ENCODE measurements at regions not wholly inside any gene's neighbourhood (a gene's known extent, or its start where the extent isn't known, plus 50 kb on each side); places are given as distances from the start of the nearest gene placed in this dataset.
"Not testable (repeated sequence)": the region's sequence is repeated elsewhere in the genome, so short reads cannot be mapped to it uniquely, and the experiment has no call there.

DNA sequence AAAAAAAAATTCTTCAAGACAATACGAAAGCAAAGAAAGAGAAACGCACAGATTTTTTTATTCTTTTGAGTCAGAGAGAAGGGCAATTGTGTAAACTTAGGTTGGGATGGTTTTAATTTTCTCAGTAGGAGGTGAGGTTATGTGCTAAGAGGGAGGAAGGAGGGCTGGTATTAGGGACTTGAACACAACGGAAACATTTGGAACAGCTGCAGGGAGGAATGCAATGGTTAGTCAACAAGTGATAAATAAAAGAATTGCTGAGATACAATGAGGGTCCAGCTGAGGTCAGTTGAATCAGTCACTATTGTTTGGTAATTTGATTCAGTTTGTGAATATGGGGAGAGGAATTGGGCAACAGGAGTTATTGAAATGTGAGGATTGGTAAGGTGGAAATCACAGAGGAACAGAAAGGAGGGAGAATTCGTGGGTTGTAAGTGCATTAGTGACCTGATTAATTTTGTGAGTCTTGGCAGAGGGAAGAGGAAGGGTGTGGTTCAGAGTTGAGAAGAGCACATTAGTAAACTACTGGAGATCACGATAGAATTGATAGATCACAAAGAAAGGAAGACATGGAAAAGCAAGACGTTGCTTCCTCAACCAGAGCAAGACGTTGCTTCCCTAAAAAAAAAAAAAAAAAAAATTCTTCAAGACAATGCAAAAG lies 499.5 kb upstream of the SPRY2 start:
- peak; percentile 74 for DNase-seq

DNA sequence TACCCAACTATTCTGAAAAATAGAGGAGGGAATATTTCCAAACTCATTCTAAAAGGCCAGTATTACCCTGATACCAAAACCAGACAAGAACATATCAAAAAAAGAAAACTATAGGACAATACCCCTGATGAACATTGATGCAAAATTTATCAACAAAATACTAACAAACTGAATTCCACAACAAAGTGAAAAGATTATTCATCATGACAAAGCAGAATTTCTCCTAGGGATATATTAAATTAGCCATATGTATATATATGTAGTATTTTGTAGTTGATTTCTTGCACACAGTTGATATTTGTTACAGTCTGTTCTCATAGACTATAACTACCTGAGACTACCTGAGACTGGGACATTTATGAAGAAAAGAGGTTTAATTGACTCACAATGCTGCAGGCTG lies 495.0 kb upstream of the SPRY2 start:
- DNase-seq: no peak

DNA sequence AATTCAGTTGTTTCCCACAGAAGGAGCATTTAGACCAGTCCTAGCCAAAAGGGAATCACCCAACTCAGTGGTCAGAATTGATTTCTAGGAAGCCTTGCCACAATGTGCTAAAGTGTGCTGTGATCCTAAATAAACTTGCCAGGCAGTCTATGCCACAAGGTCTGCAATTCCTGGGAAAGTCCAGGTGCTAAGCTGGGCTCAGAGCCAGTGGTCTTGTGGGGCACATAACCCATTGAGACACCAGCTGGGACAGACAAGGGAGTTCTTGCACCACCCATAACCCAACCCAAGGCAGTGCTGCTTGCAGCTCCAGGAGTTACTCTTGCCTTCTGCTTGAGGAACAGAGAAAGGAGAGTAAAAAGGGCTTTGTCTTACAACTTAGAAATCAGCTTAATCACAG lies 489.5 kb upstream of the SPRY2 start:
- no peak for DNase-seq

DNA sequence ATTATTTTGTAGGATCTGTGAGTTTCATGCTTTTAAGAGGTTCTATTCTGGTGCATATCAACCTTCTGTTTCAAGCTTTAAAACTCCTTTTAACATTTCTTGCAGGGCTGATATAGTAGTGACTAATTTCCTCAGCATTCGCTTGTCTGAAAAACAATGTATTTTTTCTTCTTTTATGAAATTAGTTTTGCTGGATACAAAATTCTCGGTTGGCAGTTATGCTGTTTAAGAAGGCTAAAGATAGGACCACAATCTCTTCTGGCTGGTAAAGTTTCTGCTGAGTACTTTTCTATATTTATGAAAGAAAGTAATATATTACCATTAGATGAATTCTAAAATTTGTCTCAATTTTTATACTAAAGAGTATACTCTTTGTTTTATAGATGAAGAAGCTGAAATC lies 487.8 kb upstream of the SPRY2 start:
- DNase-seq: no peak

DNA sequence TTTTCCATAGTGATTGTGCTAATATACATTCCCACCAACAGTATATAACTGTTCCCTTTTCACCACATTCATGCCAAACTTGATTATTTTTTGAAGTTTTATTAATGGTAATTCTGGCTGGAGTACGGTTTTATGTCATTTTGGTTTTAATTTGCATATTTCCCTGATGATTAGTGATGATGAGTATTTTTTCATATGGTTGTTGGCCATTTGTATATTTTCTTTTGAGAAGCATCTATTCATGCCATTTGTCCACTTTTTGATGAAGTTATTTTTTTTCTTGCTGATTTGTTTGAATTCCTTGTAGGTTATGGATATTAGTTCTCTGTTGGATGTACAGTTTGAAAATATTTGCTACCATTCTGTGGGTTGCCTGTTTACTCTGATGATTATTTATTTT lies 484.4 kb upstream of the SPRY2 start:
- no peak for DNase-seq

DNA sequence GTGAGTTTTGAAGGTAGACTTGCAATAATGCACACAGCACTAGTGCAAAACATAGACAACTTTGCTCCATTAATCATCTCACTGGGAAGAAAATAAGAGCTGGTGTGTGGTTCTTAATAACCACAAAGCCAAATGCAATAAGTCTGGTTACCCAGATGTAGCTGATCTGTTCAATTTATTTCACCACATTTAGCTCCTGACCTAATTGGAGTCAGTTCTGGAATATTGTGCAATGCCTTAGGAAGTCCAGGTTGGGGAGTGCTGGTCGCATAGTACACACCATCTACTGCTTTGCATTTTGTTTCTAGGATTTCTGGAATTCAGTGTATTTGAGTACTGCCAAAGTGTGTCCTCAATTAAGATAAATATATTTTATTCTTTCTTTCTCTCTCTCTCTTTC lies 483.3 kb upstream of the SPRY2 start:
- DNase-seq: no peak

DNA sequence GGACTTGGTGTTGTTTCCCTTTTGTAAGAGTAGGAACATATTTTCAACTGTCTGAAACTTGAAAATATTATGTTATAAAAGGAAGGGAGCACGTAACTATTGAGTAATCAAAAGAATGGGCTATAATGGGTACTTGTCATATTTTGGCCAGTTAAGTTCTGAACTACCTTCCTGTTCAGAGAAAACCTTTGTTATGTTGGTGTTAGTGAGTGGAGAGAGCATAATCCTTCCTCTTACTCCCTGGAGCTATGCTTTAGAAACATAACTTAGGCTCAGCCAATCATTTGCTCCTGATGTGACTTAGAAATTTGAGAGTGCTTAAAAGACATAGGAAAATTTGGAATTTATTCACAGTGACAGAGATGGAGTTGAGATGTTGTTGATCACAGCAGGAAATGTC lies 482.5 kb upstream of the SPRY2 start:
- no peak for DNase-seq

DNA sequence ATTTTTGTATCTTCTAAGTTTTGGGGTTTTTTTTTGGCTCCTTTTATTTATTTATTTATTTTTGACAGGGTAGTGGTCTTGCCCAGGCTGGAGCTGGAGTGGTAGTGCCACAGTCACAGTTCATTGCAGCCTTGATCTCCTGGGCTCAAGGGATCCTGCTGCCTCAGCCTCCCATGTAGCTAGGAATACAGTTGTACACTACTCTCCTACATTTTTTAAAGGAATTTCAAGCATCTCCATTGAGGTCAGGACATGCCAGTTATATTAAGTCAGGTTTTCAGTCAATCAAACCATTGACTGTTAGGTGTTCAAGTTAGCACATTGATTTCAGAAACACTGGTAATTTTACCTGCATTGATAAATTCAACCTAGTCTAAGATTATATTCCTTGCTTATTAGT lies 480.5 kb upstream of the SPRY2 start:
- no peak for DNase-seq

DNA sequence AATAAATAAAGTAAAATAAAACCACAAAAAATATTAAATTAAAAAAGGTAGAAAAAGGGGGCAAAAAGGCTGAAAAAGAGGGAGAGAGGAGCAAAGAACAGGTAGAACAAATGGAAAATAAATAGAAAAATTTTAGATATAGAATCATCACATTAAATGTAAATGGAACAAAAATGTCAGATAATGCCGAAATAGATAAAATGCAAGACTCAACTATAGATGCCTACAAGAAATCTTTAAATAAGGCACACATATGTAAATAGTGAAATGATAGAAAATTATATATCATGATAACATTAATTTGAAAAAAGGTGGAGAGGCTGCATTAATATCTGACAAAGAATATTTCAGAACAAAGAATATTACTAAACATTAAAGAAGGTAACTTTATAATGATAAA lies 477.1 kb upstream of the SPRY2 start:
- no peak for DNase-seq

DNA sequence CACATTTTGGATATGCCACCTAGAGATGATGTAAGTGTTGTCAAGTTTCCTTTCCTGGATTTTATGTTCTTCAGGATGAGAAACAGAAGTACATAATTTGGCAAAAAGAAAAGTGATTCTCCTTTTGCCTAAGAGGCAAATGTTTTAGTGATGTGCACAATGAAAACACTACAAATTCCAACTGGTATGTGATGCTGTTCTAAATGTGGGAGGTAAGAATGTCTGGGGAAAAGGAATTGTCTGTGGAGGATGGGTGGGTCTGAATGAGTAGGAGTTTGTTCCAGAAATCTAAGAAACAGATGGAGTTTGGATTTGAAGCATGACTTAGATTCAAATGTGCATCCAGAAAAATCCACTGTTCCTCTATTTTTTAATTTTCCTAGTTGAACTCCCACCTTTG lies 473.6 kb upstream of the SPRY2 start:
- DNase-seq: peak; percentile 24

DNA sequence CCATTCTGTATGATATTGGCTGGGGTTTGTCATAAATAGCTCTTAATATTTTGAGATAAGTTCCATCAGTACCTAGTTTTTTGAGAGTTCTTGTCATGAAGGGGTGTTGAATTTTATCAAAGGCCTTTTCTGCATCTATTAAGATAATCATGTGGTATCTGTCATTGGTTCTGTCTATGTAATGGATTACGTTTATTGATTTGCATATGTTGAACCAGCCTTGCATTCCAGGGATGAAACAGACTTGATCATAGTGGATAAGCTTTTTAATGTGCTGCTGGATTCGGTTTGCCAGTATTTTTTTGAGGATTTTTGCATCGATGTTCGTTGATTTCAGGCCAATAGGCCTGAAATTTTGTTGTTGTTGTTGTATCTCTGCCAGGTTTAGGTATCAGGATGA lies 469.4 kb upstream of the SPRY2 start:
- DNase-seq: not testable (repeated sequence)

DNA sequence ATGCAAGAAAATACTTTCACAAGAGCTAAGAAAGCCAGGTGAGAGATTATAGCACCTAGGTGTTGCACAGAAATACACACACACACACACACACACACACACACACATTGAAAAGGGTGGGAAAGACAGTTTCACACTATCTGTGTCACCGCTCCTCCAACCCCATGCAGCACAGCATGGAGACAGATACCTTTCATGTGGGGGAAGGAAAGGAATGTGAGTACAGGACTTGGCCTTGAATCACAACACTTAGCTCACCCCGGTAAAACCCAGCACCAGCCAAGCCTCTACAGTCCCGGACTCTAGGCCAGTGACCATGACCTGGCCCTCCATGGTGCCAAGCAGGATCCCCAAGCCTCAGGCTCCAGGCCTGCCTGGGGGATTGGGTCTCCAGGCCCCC lies 462.0 kb upstream of the SPRY2 start:
- DNase-seq: no peak

DNA sequence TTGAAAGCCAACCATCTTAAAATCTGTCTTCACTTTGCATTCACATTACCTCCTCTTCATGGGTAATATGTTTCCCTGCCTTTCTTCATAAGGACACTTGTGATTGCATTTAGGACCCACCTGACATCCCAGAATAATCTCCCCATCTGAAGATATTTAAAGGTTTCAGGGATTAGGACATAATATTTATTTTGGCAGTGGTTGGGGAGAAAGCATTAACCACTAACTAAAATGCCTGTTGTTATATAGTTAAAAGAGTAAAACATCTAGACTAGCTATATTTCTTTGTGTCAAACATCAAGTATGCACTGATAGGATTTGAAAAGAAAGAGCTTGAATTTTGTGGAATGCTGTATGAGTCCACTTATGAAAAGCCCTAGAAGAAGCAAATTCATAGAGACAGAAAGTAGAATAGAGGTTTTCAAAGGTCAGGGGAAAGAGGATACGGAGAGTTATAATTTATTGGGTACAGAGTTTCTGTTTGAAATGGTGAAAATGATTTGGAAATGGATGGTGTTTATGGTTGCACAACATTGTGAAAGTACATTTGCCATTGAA lies 457.7 kb upstream of the SPRY2 start:
- DNase-seq: no peak

DNA sequence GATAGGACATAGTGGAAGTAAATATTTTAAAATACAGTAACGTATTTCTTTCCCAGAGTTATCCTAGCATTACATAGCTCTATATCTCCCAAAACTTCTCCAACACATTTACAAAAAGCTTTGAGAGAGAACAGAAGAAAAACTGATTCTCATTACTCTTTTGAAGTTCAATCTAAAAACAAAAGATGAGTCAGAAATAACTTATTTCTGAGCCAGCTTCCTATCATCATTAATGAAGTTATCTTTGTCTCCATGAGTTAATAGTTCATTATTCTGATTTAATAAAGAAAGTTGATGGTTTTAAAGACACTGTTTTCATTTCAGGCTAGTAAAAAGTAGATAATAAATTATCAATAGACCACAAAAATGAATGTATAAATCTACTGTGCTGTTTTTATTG lies 446.7 kb upstream of the SPRY2 start:
- DNase-seq: no peak

DNA sequence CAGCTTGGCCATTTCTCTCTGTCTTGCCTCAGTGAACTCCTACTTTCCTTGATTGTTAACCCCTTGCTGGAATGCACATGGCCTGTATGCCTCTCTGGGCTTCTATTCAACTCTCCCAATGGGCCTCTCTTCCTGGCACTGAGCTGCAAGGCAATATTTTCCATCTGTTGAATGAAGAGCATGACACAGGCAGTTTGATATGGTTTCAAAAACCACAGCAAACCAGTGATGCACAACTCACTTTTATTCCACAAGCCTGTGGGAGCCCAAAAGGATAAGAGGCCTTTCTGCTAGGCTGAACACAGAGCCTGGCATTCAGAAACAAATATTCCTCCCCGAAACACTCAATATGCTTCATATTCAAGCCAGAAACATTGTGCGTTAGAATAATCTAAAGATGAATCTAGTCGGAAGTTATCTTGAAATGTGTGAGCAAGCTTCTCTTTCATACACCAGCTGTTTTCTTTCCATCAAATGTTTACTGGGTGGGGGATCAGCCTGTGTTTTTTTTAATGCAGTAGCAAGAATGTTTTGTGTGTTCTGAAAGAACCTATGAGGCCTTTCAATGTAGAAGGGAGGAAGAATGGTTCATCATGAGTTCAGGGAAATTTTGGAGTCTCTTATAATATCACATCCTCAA lies 443.1 kb upstream of the SPRY2 start:
- peak; percentile 38 for DNase-seq

DNA sequence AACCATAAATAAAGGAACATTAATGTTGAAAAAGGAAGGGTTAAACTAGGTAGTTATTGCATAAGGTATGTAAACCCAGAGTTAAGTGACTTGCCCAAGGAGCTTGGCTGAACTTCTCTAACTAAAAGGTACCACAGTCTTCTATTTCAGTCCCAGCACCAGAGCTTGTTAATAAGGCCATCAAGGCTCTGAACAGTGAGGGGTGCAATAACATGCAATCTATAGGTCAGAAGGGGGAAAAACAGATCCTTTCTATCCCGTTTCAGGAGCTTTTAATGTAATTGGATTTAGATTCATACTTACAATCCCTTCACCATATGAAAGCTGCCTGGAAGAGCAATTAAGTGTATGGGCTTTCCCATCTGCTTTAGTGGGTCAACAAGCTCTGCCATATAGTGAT lies 441.5 kb upstream of the SPRY2 start:
- no peak for DNase-seq

DNA sequence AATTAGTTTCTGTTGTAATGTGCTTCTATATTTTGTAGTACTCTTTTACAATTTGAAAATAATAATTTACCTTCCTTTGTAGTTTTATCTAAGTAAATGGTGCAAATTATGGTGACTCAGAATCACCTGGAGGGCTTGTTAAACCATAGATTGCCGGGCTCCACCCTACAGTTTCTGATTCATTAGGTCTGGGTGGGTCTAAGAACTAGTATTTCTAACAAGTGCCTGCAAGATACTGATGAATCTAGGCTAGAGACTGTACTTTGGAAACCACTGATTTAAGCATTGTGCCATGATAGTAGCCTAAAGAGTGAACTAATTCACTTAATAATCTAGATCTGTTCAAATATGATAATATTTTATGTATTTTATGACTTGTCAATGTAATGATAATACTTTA lies 437.4 kb upstream of the SPRY2 start:
- no peak for DNase-seq

DNA sequence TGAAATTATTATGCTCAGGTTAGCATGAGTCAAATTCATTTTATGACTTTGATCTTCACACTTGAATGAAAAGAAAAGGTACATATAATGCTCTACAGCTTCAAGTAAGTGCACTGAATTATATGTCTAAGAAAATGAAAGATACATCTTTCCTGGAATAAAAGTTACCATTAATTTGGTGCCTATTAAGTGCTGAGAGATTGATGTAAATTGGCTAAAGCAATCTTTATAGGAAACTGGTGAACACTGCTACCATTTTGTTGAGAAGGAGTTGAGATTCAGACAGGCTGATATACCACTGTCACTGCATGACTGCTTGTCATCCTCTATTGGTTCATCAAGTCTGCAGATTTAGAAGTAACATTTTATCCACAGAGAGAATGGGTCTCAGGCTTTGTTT lies 416.8 kb upstream of the SPRY2 start:
- no peak for DNase-seq

DNA sequence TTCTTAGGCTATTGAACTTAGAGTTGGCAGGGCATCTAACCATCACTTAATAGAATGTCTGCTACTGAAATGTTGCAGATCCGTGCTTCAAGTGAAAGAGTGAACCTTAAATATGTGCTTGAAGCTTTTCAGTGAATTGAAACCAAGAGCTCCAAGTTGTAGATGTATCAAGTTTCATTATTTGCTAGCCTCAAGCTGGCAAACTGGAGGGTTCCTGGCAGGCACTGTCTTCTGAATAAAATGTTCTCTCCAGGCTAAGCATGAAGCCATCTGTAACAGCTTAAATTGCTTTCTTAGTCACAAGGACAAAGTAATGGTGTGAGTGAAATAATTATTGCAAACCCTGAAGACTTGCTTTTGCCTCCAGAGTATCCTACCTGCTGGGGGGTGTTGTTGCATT lies 415.0 kb upstream of the SPRY2 start:
- peak; percentile 65 for DNase-seq

DNA sequence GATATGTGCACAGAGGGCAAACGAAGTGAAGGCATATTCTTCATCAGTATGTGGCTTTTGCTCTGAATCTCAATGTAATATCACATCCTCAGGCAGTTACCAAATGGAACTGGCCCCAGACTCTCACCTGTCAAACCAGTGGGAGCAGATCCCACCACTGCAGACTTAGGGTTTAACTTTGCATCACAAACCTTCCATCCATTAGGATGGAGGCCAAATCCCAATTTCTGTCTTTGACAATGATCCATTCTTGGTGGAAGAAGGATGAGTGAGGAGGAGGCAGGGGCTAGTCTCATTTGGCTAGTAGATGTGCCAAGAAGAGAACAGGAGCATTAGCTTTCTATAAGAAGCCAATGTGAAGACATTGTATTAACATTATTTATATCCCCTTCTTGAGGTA lies 413.5 kb upstream of the SPRY2 start:
- peak; percentile 32 for DNase-seq

DNA sequence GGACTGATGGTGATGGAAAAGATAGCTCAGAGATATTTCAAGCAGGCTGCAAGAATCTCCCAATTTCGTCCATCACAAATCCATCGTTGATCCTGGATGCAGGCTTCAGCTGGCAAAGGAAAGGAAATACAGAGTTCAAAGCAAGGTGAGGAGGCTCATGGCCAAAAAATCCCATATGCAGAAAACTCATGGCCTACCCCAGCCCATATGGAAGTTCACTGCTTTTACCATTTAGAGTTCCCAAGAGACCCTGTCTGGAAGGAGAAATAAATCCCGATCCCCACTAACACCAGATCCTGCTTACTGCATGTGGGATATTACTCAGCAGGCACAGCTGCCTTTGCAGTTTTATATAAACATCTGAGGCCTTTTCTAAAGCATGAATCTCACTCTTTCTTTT lies 412.9 kb upstream of the SPRY2 start:
- peak; percentile 77 for DNase-seq

DNA sequence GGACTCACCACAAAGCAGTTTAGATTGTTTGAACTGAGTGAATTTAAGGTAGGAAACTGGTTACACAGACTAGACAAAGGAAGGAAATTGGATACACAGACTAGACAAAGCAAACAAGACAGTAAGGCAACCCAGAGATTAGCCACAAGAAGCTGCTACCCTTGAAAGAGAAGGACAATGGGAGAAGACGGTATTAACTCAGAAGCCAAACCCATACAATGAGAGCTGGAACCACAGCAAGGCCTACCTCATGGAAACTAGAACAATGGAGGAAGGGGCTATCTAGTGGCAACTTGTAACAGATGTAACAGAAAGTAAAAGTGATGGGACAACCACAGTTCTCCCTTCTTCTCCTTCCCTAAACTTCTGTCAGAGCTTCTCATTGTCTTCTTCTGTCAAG lies 410.9 kb upstream of the SPRY2 start:
- no peak for DNase-seq

DNA sequence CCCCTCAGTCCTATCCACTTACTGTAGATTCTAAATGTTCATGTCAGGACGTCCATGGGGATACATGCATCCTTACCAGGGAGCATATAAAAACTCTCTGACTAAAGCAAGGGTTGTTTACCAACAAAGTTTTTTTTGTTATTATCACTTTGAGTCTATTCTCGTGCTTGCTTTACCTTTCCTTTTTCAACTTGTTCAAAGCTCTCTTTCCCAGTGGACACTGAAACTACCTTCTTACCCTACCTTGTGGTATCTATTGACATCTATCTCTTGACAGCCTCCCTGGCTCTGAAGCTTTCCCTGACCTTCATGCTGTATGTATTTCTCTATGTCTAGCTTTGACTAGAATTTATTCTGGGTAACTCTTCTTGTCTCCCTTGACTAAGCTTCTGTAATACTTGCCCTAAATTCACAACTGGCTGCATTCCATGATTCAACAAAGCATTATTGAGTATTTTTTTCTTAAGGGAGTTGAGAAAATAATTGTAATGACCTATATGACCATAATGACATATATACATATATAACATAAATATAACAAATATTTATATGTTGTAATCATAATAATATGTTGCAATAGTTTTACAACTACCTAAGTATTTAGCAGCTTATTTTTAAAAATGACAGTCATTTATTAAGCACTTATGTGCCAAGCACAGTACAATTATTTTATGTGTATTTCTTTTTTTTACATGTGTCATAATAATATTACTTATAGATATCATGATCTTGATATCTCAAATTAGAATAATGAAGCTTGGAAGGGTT lies 403.4 kb upstream of the SPRY2 start:
- DNase-seq: no peak

DNA sequence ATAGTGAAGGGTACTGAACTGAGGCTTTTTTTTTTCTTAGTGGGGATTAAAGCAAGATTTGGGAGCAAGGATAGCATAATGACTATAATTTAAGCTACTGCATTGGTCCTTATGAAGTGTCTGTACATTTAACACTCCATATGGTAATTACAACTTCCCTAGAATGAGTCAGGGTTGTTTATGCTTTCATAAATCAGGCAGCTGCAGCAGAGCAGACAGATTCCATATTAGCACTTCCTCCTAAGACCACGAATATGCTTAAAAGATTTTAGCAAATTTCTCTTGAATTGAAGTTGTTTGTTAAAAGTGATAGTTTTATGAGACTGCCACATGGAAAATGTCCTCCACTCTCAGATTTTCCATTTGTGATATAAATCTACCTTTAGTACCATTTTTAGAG lies 401.1 kb upstream of the SPRY2 start:
- no peak for DNase-seq
